ENCODE measurements at regions not wholly inside any gene's neighbourhood (a gene's known extent, or its start where the extent isn't known, plus 50 kb on each side); places are given as distances from the start of the nearest gene placed in this dataset.

DNA sequence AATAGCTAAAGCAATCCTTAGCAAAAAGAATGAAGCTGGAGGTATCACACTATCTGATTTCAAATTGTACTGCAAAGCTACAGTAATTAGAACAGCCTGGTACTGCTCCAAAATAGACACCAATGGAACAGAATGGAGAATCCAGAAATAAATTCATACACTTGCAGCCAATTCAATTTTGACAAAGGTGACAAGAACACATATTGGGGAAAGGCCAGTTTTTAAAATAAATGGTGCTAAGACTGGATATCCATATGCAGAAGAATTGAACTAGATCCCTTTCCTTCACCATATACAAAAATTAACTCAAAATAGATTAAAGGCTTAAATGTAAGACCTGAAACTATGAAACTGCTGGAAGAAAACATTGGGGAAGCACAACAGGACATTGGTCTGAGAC, 748.5 kb downstream of the DNAJB9 start:
- TF ChIP-seq, protein P1, sequence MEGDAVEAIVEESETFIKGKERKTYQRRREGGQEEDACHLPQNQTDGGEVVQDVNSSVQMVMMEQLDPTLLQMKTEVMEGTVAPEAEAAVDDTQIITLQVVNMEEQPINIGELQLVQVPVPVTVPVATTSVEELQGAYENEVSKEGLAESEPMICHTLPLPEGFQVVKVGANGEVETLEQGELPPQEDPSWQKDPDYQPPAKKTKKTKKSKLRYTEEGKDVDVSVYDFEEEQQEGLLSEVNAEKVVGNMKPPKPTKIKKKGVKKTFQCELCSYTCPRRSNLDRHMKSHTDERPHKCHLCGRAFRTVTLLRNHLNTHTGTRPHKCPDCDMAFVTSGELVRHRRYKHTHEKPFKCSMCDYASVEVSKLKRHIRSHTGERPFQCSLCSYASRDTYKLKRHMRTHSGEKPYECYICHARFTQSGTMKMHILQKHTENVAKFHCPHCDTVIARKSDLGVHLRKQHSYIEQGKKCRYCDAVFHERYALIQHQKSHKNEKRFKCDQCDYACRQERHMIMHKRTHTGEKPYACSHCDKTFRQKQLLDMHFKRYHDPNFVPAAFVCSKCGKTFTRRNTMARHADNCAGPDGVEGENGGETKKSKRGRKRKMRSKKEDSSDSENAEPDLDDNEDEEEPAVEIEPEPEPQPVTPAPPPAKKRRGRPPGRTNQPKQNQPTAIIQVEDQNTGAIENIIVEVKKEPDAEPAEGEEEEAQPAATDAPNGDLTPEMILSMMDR (IDR thresholded peaks at IDR 0.05), result no peak
- no peak for TF ChIP-seq POLR2A (IDR thresholded peaks at IDR 0.05)
- no peak for TF ChIP-seq EP300 (IDR thresholded peaks at IDR 0.05)
